SU-DHL-6 (cell line): ENCODE measurements at regions not wholly inside any gene's neighbourhood (a gene's known extent, or its start where the extent isn't known, plus 50 kb on each side); places are given as distances from the start of the nearest gene placed in this dataset.

Experiments
- H2AFZ ChIP-seq: fragments of 200-600 bp; sonication (generic); 2 replicates; pipeline ENCODE4 v1.6.1; 2014; ENCODE audit warnings: low read depth, mild to moderate bottlenecking, moderate library complexity, mixed read lengths, antibody characterized with exemption, low read length; ENCODE audit not compliant: severe bottlenecking
- H3F3A ChIP-seq: fragments of 200-600 bp; shearing (Covaris generic); 2 replicates; pipeline ENCODE4 v1.6.0; 2016; ENCODE audit warnings: antibody characterized with exemption, mild to moderate bottlenecking; ENCODE audit not compliant: insufficient read depth
- H3K27ac ChIP-seq: fragments of 200-600 bp; sonication (generic); 2 replicates; pipeline ENCODE4 v1.5.1; 2016; ENCODE audit warnings: low read depth, mild to moderate bottlenecking, low read length, moderate library complexity, mixed read lengths
- H3K27me3 ChIP-seq: fragments of 200-600 bp; sonication (generic), shearing (Covaris generic); 2 replicates; pipeline ENCODE4 v1.6.0; 2014; ENCODE audit warnings: mild to moderate bottlenecking, low read length
- H3K36me3 ChIP-seq: fragments of 200-600 bp; sonication (generic); 2 replicates; pipeline ENCODE4 v1.6.1; 2014; ENCODE audit warnings: mild to moderate bottlenecking, low read length, mixed read lengths
- H3K4me2 ChIP-seq: fragments of 300-600, 200-600 bp; shearing (Covaris generic), sonication (generic); 2 replicates; pipeline ENCODE4 v1.6.0; 2014; ENCODE audit warnings: low read length, low read depth, mild to moderate bottlenecking; ENCODE audit not compliant: poor library complexity, severe bottlenecking
- H3K4me3 ChIP-seq: fragments of 200-600 bp; sonication (generic); 2 replicates; pipeline ENCODE4 v1.5.1; 2014; ENCODE audit warnings: antibody characterized with exemption, low read length, mild to moderate bottlenecking, mixed read lengths; ENCODE audit not compliant: insufficient read depth, poor library complexity, severe bottlenecking
- H3K79me2 ChIP-seq: fragments of 200-600 bp; sonication (generic); 2 replicates; pipeline ENCODE4 v1.6.1; 2014; ENCODE audit warnings: mild to moderate bottlenecking, low read length, moderate library complexity; ENCODE audit not compliant: insufficient read depth
- H3K9ac ChIP-seq: fragments of 200-600 bp; sonication (generic); 2 replicates; pipeline ENCODE4 v1.7.0; 2014; ENCODE audit warnings: mild to moderate bottlenecking, low read length
- H3K9me2 ChIP-seq: fragments of 200-600 bp; sonication (generic); replicated peaks from 2 replicates; pipeline ENCODE4 v1.6.1; 2014; ENCODE audit warnings: low read length; ENCODE audit not compliant: insufficient read depth
- H3K9me3 ChIP-seq: fragments of 200-600 bp; sonication (generic); 2 replicates; pipeline ENCODE4 v1.6.1; 2014; ENCODE audit warnings: low read length, mixed read lengths; ENCODE audit not compliant: insufficient read depth
- H4K20me1 ChIP-seq: fragments of 200-600 bp; sonication (generic); 2 replicates; pipeline ENCODE4 v1.6.1; 2014; ENCODE audit warnings: low read depth, mild to moderate bottlenecking, antibody characterized with exemption, low read length, moderate library complexity, mixed read lengths
- CTCF ChIP-seq: fragments of 200-600 bp; sonication (generic); IDR thresholded peaks from one replicate; pipeline ENCODE4 v1.5.1; 2017; ENCODE audit warnings: antibody characterized with exemption, mild to moderate bottlenecking, low read length, moderate library complexity; ENCODE audit not compliant: insufficient read depth, poor library complexity, severe bottlenecking
- EZH2phosphoT487 ChIP-seq: fragments of 200-600 bp; sonication (generic), shearing (Covaris generic); conservative IDR thresholded peaks from 2 replicates; pipeline ENCODE4 v1.6.1; 2018; ENCODE audit warnings: mild to moderate bottlenecking, antibody characterized with exemption, low read length, moderate library complexity, mixed read lengths

- H3F3A ChIP-seq = no peaks in the 10 kb centered on the region
- no peak overlapping the region for H3K9ac ChIP-seq
- H3K4me2 ChIP-seq = no peak overlapping the region
- TF ChIP-seq EZH2phosphoT487 (no peak), CTCF (no peak)
- H3K9me2 ChIP-seq = no peaks in the 10 kb centered on the region
- no peaks in the 10 kb centered on the region for H3K9me3 ChIP-seq
- H3K27me3 ChIP-seq = no peaks in the 10 kb centered on the region
- H4K20me1 ChIP-seq = no peaks in the 10 kb centered on the region
- no peaks in the 10 kb centered on the region for H3K36me3 ChIP-seq
- no peak overlapping the region for H2AFZ ChIP-seq
- H3K79me2 ChIP-seq = no peaks in the 10 kb centered on the region
- H3K27ac ChIP-seq = no peak overlapping the region
- H3K4me3 ChIP-seq = no peak overlapping the region
Measured at GRCh38 chr4:55175779-55176231, 50.4 kb upstream of the KDR start.

GRCh38 chr4:55176497-55176896, 51.1 kb upstream of the KDR start:
- TF ChIP-seq CTCF = no peak
- no peak for TF ChIP-seq EZH2phosphoT487
- Histone ChIP-seq H3K9me2 (no peaks in the 10 kb centered on the region), H3K79me2 (no peaks in the 10 kb centered on the region), H4K20me1 (no peaks in the 10 kb centered on the region), H3K9me3 (no peaks in the 10 kb centered on the region), H2AFZ (no peak overlapping the region), H3K4me3 (no peak overlapping the region), H3K36me3 (no peaks in the 10 kb centered on the region), H3K4me2 (no peak overlapping the region), H3F3A (no peaks in the 10 kb centered on the region), H3K9ac (no peak overlapping the region), H3K27me3 (no peaks in the 10 kb centered on the region), H3K27ac (no peak overlapping the region)

- Histone ChIP-seq H3K36me3 (no peaks in the 10 kb centered on the region), H2AFZ (no peak overlapping the region), H4K20me1 (no peaks in the 10 kb centered on the region), H3K9ac (no peak overlapping the region), H3K4me3 (no peak overlapping the region), H3K27ac (no peak overlapping the region), H3K79me2 (no peaks in the 10 kb centered on the region), H3K9me2 (no peaks in the 10 kb centered on the region), H3K4me2 (no peak overlapping the region), H3K9me3 (no peaks in the 10 kb centered on the region), H3F3A (no peaks in the 10 kb centered on the region), H3K27me3 (no peaks in the 10 kb centered on the region)
- no peak for TF ChIP-seq EZH2phosphoT487
- no peak for TF ChIP-seq CTCF
Measured at GRCh38 chr4:55177461-55177860, 52.1 kb upstream of the KDR start.
